ENCODE measurements at regions not wholly inside any gene's neighbourhood (a gene's known extent, or its start where the extent isn't known, plus 50 kb on each side); places are given as distances from the start of the nearest gene placed in this dataset.
"Not testable (repeated sequence)": the region's sequence is repeated elsewhere in the genome, so short reads cannot be mapped to it uniquely, and the experiment has no call there.

GRCh38 chr2:83273322-83273721 is 1185.8 kb downstream of the SUCLG1 start:
- Histone ChIP-seq H3K9me3 (ENCODE audit: low read depth) (no peaks in the 10 kb centered on the region), H4K20me1 (ENCODE audit: insufficient read depth, poor library complexity, severe bottlenecking) (no peaks in the 10 kb centered on the region), H3K27me3 (no peaks in the 10 kb centered on the region), H3K4me3 (no peak overlapping the region), H3K4me1 (ENCODE audit: insufficient read depth) (no peaks in the 10 kb centered on the region), H3K79me2 (no peaks in the 10 kb centered on the region), H3K27ac (no peak overlapping the region), H3K36me3 (replicated peaks; ENCODE audit: insufficient read depth, low read depth) (no peaks in the 10 kb centered on the region), H3K9me2 (replicated peaks; ENCODE audit: insufficient read depth) (no peaks in the 10 kb centered on the region), H3K4me2 (no peak overlapping the region), H2AFZ (no peak overlapping the region)
- no peak for DNase-seq (ENCODE audit: low spot score)
- TF ChIP-seq EZH2phosphoT487 (IDR thresholded peaks at IDR 0.05; ENCODE audit: low read depth, severe bottlenecking, unreplicated experiment) (no peak), CTCF (IDR thresholded peaks at IDR 0.05; ENCODE audit: poor library complexity) (no peak), EZH2 (IDR thresholded peaks at IDR 0.05; ENCODE audit: borderline replicate concordance) (no peak)

- DNase-seq (ENCODE audit: low spot score): no peak
- Histone ChIP-seq H3K79me2 (no peaks in the 10 kb centered on the region), H4K20me1 (ENCODE audit: insufficient read depth, poor library complexity, severe bottlenecking) (no peaks in the 10 kb centered on the region), H3K4me3 (no peak overlapping the region), H3K9me3 (ENCODE audit: low read depth) (no peaks in the 10 kb centered on the region), H3K4me1 (ENCODE audit: insufficient read depth) (no peaks in the 10 kb centered on the region), H3K9me2 (replicated peaks; ENCODE audit: insufficient read depth) (no peaks in the 10 kb centered on the region), H3K36me3 (replicated peaks; ENCODE audit: insufficient read depth, low read depth) (no peaks in the 10 kb centered on the region), H3K4me2 (no peak overlapping the region), H2AFZ (no peak overlapping the region), H3K27ac (no peak overlapping the region), H3K27me3 (no peaks in the 10 kb centered on the region)
- WGBS (ENCODE audit: low lambda C conversion rate, missing lambda C conversion rate): 82% methylated on average over 1 of the region's 1 CpG
- TF ChIP-seq EZH2phosphoT487 (IDR thresholded peaks at IDR 0.05; ENCODE audit: low read depth, severe bottlenecking, unreplicated experiment): no peak
These were observed 1197.4 kb downstream of the SUCLG1 start for GRCh38 chr2:83261591-83262136.

- 87% methylated on average over 1 of the region's 1 CpG for WGBS (ENCODE audit: low lambda C conversion rate, missing lambda C conversion rate)
- no peak overlapping the region for H3K4me2 ChIP-seq
- no peaks in the 10 kb centered on the region for H3K9me3 ChIP-seq (ENCODE audit: low read depth)
- H3K4me3 ChIP-seq: no peak overlapping the region
- no peak overlapping the region for H3K27ac ChIP-seq
- H3K36me3 ChIP-seq (replicated peaks; ENCODE audit: insufficient read depth, low read depth): no peaks in the 10 kb centered on the region
- no peaks in the 10 kb centered on the region for H3K9me2 ChIP-seq (replicated peaks; ENCODE audit: insufficient read depth)
- H3K79me2 ChIP-seq: no peaks in the 10 kb centered on the region
- H3K4me1 ChIP-seq (ENCODE audit: insufficient read depth): no peaks in the 10 kb centered on the region
- no peak overlapping the region for H2AFZ ChIP-seq
- no peaks in the 10 kb centered on the region for H4K20me1 ChIP-seq (ENCODE audit: insufficient read depth, poor library complexity, severe bottlenecking)
- TF ChIP-seq CTCF (IDR thresholded peaks at IDR 0.05; ENCODE audit: poor library complexity): no peak
- H3K27me3 ChIP-seq: no peaks in the 10 kb centered on the region
- no peak for DNase-seq (ENCODE audit: low spot score)
These were observed 1205.2 kb downstream of the SUCLG1 start for GRCh38 chr2:83253848-83254247.

- Histone ChIP-seq H3K9me2 (replicated peaks; ENCODE audit: insufficient read depth) (no peaks in the 10 kb centered on the region), H4K20me1 (ENCODE audit: insufficient read depth, poor library complexity, severe bottlenecking) (no peaks in the 10 kb centered on the region), H3K4me1 (ENCODE audit: insufficient read depth) (no peaks in the 10 kb centered on the region), H3K36me3 (replicated peaks; ENCODE audit: insufficient read depth, low read depth) (no peaks in the 10 kb centered on the region), H2AFZ (no peak overlapping the region), H3K4me3 (no peak overlapping the region), H3K79me2 (no peaks in the 10 kb centered on the region), H3K27ac (no peak overlapping the region), H3K9me3 (ENCODE audit: low read depth) (no peaks in the 10 kb centered on the region), H3K4me2 (no peak overlapping the region), H3K27me3 (no peaks in the 10 kb centered on the region)
- 78% methylated on average over 3 of the region's 3 CpGs for WGBS (ENCODE audit: low lambda C conversion rate, missing lambda C conversion rate)
- DNase-seq (ENCODE audit: low spot score): no peak
- no peak for TF ChIP-seq CTCF (IDR thresholded peaks at IDR 0.05; ENCODE audit: poor library complexity)
- no peak for TF ChIP-seq EZH2 (IDR thresholded peaks at IDR 0.05; ENCODE audit: borderline replicate concordance)
- no peak for TF ChIP-seq EZH2phosphoT487 (IDR thresholded peaks at IDR 0.05; ENCODE audit: low read depth, severe bottlenecking, unreplicated experiment)
These were observed 1207.7 kb downstream of the SUCLG1 start for GRCh38 chr2:83251321-83251872.

- H3K36me3 ChIP-seq (replicated peaks; ENCODE audit: insufficient read depth, low read depth); H3K9me2 ChIP-seq (replicated peaks; ENCODE audit: insufficient read depth); H3K27ac ChIP-seq; H3K4me2 ChIP-seq; H3K9me3 ChIP-seq (ENCODE audit: low read depth); DNase-seq (ENCODE audit: low spot score); H3K27me3 ChIP-seq; H2AFZ ChIP-seq; H4K20me1 ChIP-seq (ENCODE audit: insufficient read depth, poor library complexity, severe bottlenecking); H3K4me3 ChIP-seq; H3K4me1 ChIP-seq (ENCODE audit: insufficient read depth); H3K79me2 ChIP-seq: not testable (repeated sequence)
- 94% methylated on average over 14 of the region's 30 CpGs for WGBS (ENCODE audit: low lambda C conversion rate, missing lambda C conversion rate)
These were observed 1213.1 kb downstream of the SUCLG1 start for GRCh38 chr2:83245806-83246537.
